GM12864 (cell line): ENCODE measurements at regions not wholly inside any gene's neighbourhood (a gene's known extent, or its start where the extent isn't known, plus 50 kb on each side); places are given as distances from the start of the nearest gene placed in this dataset.

Experiments used
- DNase-seq: peaks from one replicate; pipeline ENCODE4 v3.0.0-alpha.2; 2011; ENCODE audit warnings: low read depth
- H3K4me3 ChIP-seq: 2 replicates; pipeline ENCODE4 v1.5.1; 2011; ENCODE audit warnings: mild to moderate bottlenecking, low read depth, low read length, control low read depth
- CTCF ChIP-seq: IDR thresholded peaks from 2 replicates; pipeline ENCODE4 v1.5.1; 2011; ENCODE audit warnings: low read depth, mild to moderate bottlenecking, moderate library complexity, low read length, control low read depth, inconsistent platforms; ENCODE audit errors: missing control alignments

GRCh38 chr4:24689212-24689611, 104.9 kb upstream of the DHX15 start:
- no peak for TF ChIP-seq CTCF
- DNase-seq, result no peak
- no peak overlapping the region for H3K4me3 ChIP-seq

- DNase-seq, result no peak
- H3K4me3 ChIP-seq, result no peak overlapping the region
- no peak for TF ChIP-seq CTCF
Measured at GRCh38 chr4:24690436-24690835, 104.9 kb upstream of the SOD3 start.

GRCh38 chr4:24693636-24694035, 101.7 kb upstream of the SOD3 start:
- no peak for TF ChIP-seq CTCF
- H3K4me3 ChIP-seq, result no peak overlapping the region
- DNase-seq, result no peak

- no peak for TF ChIP-seq CTCF
- no peak for DNase-seq
- no peak overlapping the region for H3K4me3 ChIP-seq
Measured at GRCh38 chr4:24700118-24700517, 95.3 kb upstream of the SOD3 start.

DNA sequence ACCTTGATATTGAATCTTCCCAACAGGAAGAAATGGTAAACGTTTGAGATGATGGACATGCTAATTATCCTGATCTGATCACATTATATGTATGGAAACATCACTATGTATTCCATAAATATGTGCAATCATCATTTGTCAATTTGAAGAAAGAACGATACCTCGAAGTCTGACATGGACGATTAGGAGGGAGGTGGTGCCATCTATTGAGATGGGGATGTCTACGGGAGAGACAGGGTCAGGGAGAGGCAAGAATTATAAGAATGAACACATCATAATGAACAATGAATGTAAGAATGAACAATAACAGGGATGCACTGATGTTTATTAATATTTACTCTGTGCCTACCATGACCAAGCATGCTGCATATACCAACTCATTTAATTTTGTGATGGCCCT, 93.7 kb upstream of the SOD3 start:
- TF ChIP-seq CTCF, result no peak
- DNase-seq, result no peak
- no peak overlapping the region for H3K4me3 ChIP-seq

- DNase-seq, result no peak
- H3K4me3 ChIP-seq, result no peak overlapping the region
- no peak for TF ChIP-seq CTCF
Measured at GRCh38 chr4:24702281-24702680, 93.1 kb upstream of the SOD3 start.

- DNase-seq, result no peak
- no peak overlapping the region for H3K4me3 ChIP-seq
- TF ChIP-seq CTCF, result no peak
Measured at GRCh38 chr4:24703298-24703697, 92.1 kb upstream of the SOD3 start.
